GM23338 (cell line): ENCODE measurements at regions not wholly inside any gene's neighbourhood (a gene's known extent, or its start where the extent isn't known, plus 50 kb on each side); places are given as distances from the start of the nearest gene placed in this dataset.

Experiments
- ATAC-seq: fragments of 200-7000 bp; cut with Tn5 transposase; 3 replicates; pipeline ENCODE4 v1.9.1; 2020
- DNase-seq: peaks from one replicate; pipeline ENCODE4 v3.0.0-alpha.2; 2015; ENCODE audit warnings: low spot score
- H2AFZ ChIP-seq: fragments of 200-600 bp; sonication (generic); 2 replicates; pipeline ENCODE4 v1.8.0; 2016; ENCODE audit warnings: antibody characterized with exemption, mild to moderate bottlenecking, moderate library complexity
- H3F3A ChIP-seq: fragments of 200-600 bp; sonication (generic); replicated peaks from 2 replicates; pipeline ENCODE4 v1.8.0; 2017; ENCODE audit warnings: antibody characterized with exemption, mixed run types, low read depth
- H3K27ac ChIP-seq: fragments of 200-600 bp; sonication (generic); 2 replicates; pipeline ENCODE4 v1.6.1; 2016; ENCODE audit warnings: low read depth
- H3K27me3 ChIP-seq: fragments of 200-600 bp; sonication (generic); 2 replicates; pipeline ENCODE4 v1.8.0; 2016; ENCODE audit warnings: mild to moderate bottlenecking, mixed run types, moderate library complexity; ENCODE audit not compliant: insufficient read depth
- H3K36me3 ChIP-seq: fragments of 200-600 bp; sonication (generic); 2 replicates; pipeline ENCODE4 v1.8.0; 2016; ENCODE audit warnings: mild to moderate bottlenecking; ENCODE audit not compliant: insufficient read depth
- H3K4me1 ChIP-seq: fragments of 200-600 bp; sonication (generic); 2 replicates; pipeline ENCODE4 v1.8.0; 2016; ENCODE audit warnings: mild to moderate bottlenecking, moderate library complexity; ENCODE audit not compliant: insufficient read depth
- H3K4me2 ChIP-seq: fragments of 200-600 bp; sonication (generic); 2 replicates; pipeline ENCODE4 v1.7.1; 2017; ENCODE audit warnings: mixed run types
- H3K4me3 ChIP-seq: fragments of 200-600 bp; sonication (generic); 2 replicates; pipeline ENCODE4 v1.6.1; 2016; ENCODE audit warnings: mixed run types
- H3K79me2 ChIP-seq: fragments of 200-600 bp; sonication (generic); replicated peaks from 2 replicates; pipeline ENCODE4 v1.8.0; 2017; ENCODE audit warnings: mild to moderate bottlenecking; ENCODE audit not compliant: insufficient read depth
- H3K9me2 ChIP-seq: fragments of 200-600 bp; sonication (generic); 2 replicates; pipeline ENCODE4 v1.8.0; 2017; ENCODE audit not compliant: insufficient read depth
- H4K20me1 ChIP-seq: fragments of 200-600 bp; sonication (generic); replicated peaks from 2 replicates; pipeline ENCODE4 v1.8.0; 2017; ENCODE audit warnings: mild to moderate bottlenecking; ENCODE audit not compliant: insufficient read depth
- H3K27ac Mint-ChIP-seq: 2 replicates; pipeline ENCODE4 v1.8.0; 2020; ENCODE audit warnings: inconsistent platforms, mild to moderate bottlenecking, moderate library complexity, mixed read lengths
- H3K27me3 Mint-ChIP-seq: 3 replicates; pipeline ENCODE4 v1.8.0; 2022; ENCODE audit warnings: low read depth, mild to moderate bottlenecking, moderate library complexity, mixed read lengths, inconsistent platforms; ENCODE audit not compliant: insufficient read depth, poor library complexity
- H3K36me3 Mint-ChIP-seq: 3 replicates; pipeline ENCODE4 v1.8.0; 2021; ENCODE audit warnings: low read depth, mild to moderate bottlenecking, inconsistent platforms, moderate library complexity, mixed read lengths
- H3K4me1 Mint-ChIP-seq: 3 replicates; pipeline ENCODE4 v1.8.0; 2020; ENCODE audit warnings: mild to moderate bottlenecking, inconsistent platforms, mixed read lengths
- H3K4me3 Mint-ChIP-seq: 3 replicates; pipeline ENCODE4 v1.8.0; 2021; ENCODE audit warnings: moderate library complexity, mild to moderate bottlenecking, inconsistent platforms, mixed read lengths
- H3K9me3 Mint-ChIP-seq: 3 replicates; pipeline ENCODE4 v1.8.0; 2020; ENCODE audit warnings: moderate library complexity, mild to moderate bottlenecking, inconsistent platforms, mixed read lengths
- EZH2phosphoT487 ChIP-seq: fragments of 200-600 bp; sonication (generic); IDR thresholded peaks from one replicate; pipeline ENCODE4 v1.8.1; 2018; ENCODE audit warnings: antibody characterized with exemption; ENCODE audit not compliant: unreplicated experiment
- POLR2AphosphoS5 ChIP-seq: IDR thresholded peaks from 2 replicates; pipeline ENCODE4 v1.6.1; 2016; ENCODE audit warnings: antibody characterized with exemption, low read depth
- STAT1 ChIP-seq: IDR thresholded peaks from one replicate; pipeline ENCODE4 v1.6.1; 2016; ENCODE audit warnings: antibody characterized with exemption; ENCODE audit not compliant: unreplicated experiment
- TF ChIP-seq, protein P1 (sequence below): IDR thresholded peaks from 2 replicates; pipeline ENCODE4 v1.6.1; 2016; ENCODE audit warnings: antibody characterized with exemption
- TF ChIP-seq, protein P2 (sequence below): IDR thresholded peaks from one replicate; pipeline ENCODE4 v1.6.1; 2018; ENCODE audit warnings: antibody characterized with exemption; ENCODE audit not compliant: unreplicated experiment

- Mint-ChIP-seq H3K27me3 (peaks cover 2% of the 10 kb centered on the region), H3K36me3 (no peaks in the 10 kb centered on the region), H3K4me1 (peaks cover 6% of the 10 kb centered on the region), H3K4me3 (no peak overlapping the region), H3K27ac (no peak overlapping the region; the same call in 1 of the 2 replicates), H3K9me3 (no peaks in the 10 kb centered on the region; the same call in 2 of the 3 replicates)
- Histone ChIP-seq H3K79me2 (no peaks in the 10 kb centered on the region), H3F3A (no peaks in the 10 kb centered on the region), H3K4me1 (no peaks in the 10 kb centered on the region), H3K9me2 (no peaks in the 10 kb centered on the region), H3K27me3 (no peaks in the 10 kb centered on the region), H3K4me2 (no peak overlapping the region), H3K4me3 (no peak overlapping the region), H3K36me3 (no peaks in the 10 kb centered on the region), H3K27ac (no peak overlapping the region), H2AFZ (peak overlapping the region; percentile 87), H4K20me1 (no peaks in the 10 kb centered on the region)
- DNase-seq (no peak), ATAC-seq (no peak; the same call in 2 of the 3 replicates)
- no peak for TF ChIP-seq EZH2phosphoT487
- TF ChIP-seq, protein P1, sequence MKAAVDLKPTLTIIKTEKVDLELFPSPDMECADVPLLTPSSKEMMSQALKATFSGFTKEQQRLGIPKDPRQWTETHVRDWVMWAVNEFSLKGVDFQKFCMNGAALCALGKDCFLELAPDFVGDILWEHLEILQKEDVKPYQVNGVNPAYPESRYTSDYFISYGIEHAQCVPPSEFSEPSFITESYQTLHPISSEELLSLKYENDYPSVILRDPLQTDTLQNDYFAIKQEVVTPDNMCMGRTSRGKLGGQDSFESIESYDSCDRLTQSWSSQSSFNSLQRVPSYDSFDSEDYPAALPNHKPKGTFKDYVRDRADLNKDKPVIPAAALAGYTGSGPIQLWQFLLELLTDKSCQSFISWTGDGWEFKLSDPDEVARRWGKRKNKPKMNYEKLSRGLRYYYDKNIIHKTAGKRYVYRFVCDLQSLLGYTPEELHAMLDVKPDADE, result no peak
- no peak for TF ChIP-seq STAT1
These were observed 196.6 kb downstream of the MATN1 start for GRCh38 chr1:30526652-30527345.

DNA sequence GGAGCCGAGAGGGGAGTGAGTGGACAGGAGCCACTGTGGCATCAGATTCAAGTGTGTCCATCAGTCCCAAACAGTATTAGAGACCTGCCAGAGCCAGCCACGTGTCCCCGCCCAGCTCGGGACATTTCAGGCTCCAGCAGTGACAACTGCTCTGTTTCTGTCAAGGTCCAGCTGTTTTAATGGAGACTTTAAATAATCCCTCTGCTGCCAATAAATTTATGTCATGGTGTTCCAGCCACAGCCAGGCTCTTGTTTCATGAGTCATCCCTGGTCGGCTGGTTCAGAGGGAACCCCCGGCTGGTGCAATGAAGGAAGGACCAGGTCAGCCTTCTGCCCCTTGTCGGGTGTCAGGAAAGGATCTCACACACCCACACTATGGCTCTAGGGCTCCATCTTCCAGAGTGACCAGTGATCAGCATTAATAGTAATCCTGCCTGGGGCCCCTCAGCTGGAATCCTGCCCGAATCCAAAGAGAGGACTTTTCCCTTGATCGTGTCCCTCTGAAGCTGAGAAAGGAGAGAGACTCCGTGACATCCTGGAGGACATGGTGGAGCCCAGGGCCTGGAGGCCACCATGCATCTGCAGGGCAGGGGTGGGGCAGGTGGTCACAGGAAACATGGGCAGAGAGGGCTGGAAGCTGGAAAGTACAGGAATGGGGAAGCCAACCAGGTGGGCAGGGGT, 197.3 kb downstream of the MATN1 start:
- Histone ChIP-seq H3K36me3 (no peaks in the 10 kb centered on the region), H3K4me2 (no peak overlapping the region), H2AFZ (no peak overlapping the region), H3K4me3 (no peak overlapping the region), H3K27me3 (no peaks in the 10 kb centered on the region), H4K20me1 (no peaks in the 10 kb centered on the region), H3K79me2 (no peaks in the 10 kb centered on the region), H3K27ac (no peak overlapping the region), H3K9me2 (no peaks in the 10 kb centered on the region), H3K4me1 (no peaks in the 10 kb centered on the region), H3F3A (no peaks in the 10 kb centered on the region)
- no peak overlapping the region for H3K27ac Mint-ChIP-seq
- H3K36me3 Mint-ChIP-seq, result no peaks in the 10 kb centered on the region
- H3K27me3 Mint-ChIP-seq, result peaks cover 2% of the 10 kb centered on the region
- TF ChIP-seq POLR2AphosphoS5, result no peak
- TF ChIP-seq, protein P2, sequence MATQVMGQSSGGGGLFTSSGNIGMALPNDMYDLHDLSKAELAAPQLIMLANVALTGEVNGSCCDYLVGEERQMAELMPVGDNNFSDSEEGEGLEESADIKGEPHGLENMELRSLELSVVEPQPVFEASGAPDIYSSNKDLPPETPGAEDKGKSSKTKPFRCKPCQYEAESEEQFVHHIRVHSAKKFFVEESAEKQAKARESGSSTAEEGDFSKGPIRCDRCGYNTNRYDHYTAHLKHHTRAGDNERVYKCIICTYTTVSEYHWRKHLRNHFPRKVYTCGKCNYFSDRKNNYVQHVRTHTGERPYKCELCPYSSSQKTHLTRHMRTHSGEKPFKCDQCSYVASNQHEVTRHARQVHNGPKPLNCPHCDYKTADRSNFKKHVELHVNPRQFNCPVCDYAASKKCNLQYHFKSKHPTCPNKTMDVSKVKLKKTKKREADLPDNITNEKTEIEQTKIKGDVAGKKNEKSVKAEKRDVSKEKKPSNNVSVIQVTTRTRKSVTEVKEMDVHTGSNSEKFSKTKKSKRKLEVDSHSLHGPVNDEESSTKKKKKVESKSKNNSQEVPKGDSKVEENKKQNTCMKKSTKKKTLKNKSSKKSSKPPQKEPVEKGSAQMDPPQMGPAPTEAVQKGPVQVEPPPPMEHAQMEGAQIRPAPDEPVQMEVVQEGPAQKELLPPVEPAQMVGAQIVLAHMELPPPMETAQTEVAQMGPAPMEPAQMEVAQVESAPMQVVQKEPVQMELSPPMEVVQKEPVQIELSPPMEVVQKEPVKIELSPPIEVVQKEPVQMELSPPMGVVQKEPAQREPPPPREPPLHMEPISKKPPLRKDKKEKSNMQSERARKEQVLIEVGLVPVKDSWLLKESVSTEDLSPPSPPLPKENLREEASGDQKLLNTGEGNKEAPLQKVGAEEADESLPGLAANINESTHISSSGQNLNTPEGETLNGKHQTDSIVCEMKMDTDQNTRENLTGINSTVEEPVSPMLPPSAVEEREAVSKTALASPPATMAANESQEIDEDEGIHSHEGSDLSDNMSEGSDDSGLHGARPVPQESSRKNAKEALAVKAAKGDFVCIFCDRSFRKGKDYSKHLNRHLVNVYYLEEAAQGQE, result no peak
- TF ChIP-seq, protein P1, result no peak
- H3K4me1 Mint-ChIP-seq, result peaks cover 6% of the 10 kb centered on the region
- no peak overlapping the region for H3K4me3 Mint-ChIP-seq
- ATAC-seq, result no peak
- H3K9me3 Mint-ChIP-seq, result no peaks in the 10 kb centered on the region; the same call in 1 of the 3 replicates
- no peak for DNase-seq
